ENCODE measurements at regions not wholly inside any gene's neighbourhood (a gene's known extent, or its start where the extent isn't known, plus 50 kb on each side); places are given as distances from the start of the nearest gene placed in this dataset.

DNA sequence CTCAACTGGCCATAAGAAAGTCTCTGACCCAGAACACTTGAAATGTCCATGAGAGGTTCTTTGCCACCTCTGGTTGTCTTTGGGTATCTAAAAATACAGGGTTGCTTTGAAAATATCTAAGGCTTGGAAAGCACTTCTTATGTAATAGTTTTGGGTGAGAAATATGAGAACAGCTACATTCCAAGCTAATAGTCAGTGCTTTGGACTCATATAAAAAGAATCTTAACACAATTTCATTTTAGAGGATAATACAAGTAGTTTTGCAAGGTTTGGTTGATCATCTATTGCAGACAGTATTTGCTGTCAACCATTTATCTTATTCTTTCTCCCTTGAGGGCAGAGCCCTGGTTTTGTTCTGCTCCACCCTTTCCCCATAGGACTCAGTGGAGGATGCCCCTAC lies 207.5 kb downstream of the KCNK2 start (continued):
- TF ChIP-seq, protein P1, sequence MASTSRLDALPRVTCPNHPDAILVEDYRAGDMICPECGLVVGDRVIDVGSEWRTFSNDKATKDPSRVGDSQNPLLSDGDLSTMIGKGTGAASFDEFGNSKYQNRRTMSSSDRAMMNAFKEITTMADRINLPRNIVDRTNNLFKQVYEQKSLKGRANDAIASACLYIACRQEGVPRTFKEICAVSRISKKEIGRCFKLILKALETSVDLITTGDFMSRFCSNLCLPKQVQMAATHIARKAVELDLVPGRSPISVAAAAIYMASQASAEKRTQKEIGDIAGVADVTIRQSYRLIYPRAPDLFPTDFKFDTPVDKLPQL (IDR thresholded peaks at IDR 0.05; ENCODE audit: extremely low read depth, insufficient read length): no peak

DNA sequence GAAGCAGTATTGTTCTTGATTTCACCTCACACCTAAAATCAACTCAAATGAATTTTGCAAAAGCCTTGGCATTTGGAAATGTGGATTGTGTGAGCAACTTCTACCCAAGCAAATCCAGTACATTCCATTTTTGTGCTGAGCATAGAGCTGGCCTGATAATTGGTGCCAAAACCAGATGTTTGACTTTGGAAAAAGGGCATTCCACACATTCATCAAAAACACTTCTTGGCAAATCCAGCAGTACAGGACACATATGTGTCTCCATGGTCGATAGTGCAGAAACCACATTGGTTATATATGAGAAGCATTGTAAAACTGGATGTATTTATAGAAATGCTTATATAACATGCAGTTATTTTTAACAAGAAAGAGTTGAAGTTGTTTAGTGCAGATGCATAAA lies 210.4 kb downstream of the KCNK2 start:
- Histone ChIP-seq H3K27me3 (ENCODE audit: control insufficient read depth in 2 of 2, insufficient read depth in 2 of 2, low read length in 2 of 2) (no peaks in the 10 kb centered on the region), H3K79me2 (ENCODE audit: control insufficient read depth, insufficient read depth, low read length) (no peaks in the 10 kb centered on the region), H3K9me1 (ENCODE audit: control insufficient read depth, insufficient read depth, low read length) (no peaks in the 10 kb centered on the region), H3K36me3 (ENCODE audit: control insufficient read depth, insufficient read depth, low read length) (no peaks in the 10 kb centered on the region), H3K27ac (ENCODE audit: extremely low read depth, low read depth, low read length) (no peak overlapping the region), H3K4me2 (ENCODE audit: insufficient read depth, low read length) (no peak overlapping the region), H3K9me3 (replicated peaks; ENCODE audit: control insufficient read depth, insufficient read depth, low read depth, low read length) (no peaks in the 10 kb centered on the region; the same call in 1 of the 2 replicates), H2AFZ (ENCODE audit: low read depth, low read length) (no peak overlapping the region), H4K20me1 (replicated peaks; ENCODE audit: control insufficient read depth, insufficient read depth, low read length) (no peaks in the 10 kb centered on the region), H3K4me1 (replicated peaks in 1 of 2; ENCODE audit: control insufficient read depth in 2 of 2, insufficient read depth in 2 of 2, low read length in 2 of 2) (no peaks in the 10 kb centered on the region), H3K9ac (ENCODE audit: insufficient read depth in 1 of 2, low read depth in 2 of 2, low read length in 2 of 2) (no peak overlapping the region), H3K4me3 (no peak overlapping the region)
- intact Hi-C loops (cut with micrococcal nuclease) (no loop called here), in situ Hi-C loops (cut with MboI) (no loop called here)
- no peak for FAIRE-seq
- no peak for ATAC-seq
- TF ChIP-seq TSC22D4 (tag; IDR thresholded peaks at IDR 0.05) (no peak), ARHGAP35 (IDR thresholded peaks at IDR 0.05; ENCODE audit: partially characterized antibody) (no peak), ZNF24 (IDR thresholded peaks at IDR 0.05) (no peak), ZNF584 (CRISPR knock-in tag; IDR thresholded peaks at IDR 0.05; ENCODE audit: low read depth) (no peak), ZNF551 (CRISPR knock-in tag; IDR thresholded peaks at IDR 0.05) (no peak), MCM5 (IDR thresholded peaks at IDR 0.05; ENCODE audit: low read depth) (no peak), PHB (CRISPR knock-in tag; IDR thresholded peaks at IDR 0.05) (no peak)
- TF ChIP-seq, protein P2, sequence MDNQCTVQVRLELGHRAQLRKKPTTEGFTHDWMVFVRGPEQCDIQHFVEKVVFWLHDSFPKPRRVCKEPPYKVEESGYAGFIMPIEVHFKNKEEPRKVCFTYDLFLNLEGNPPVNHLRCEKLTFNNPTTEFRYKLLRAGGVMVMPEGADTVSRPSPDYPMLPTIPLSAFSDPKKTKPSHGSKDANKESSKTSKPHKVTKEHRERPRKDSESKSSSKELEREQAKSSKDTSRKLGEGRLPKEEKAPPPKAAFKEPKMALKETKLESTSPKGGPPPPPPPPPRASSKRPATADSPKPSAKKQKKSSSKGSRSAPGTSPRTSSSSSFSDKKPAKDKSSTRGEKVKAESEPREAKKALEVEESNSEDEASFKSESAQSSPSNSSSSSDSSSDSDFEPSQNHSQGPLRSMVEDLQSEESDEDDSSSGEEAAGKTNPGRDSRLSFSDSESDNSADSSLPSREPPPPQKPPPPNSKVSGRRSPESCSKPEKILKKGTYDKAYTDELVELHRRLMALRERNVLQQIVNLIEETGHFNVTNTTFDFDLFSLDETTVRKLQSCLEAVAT (IDR thresholded peaks at IDR 0.05): no peak
- WGBS (ENCODE audit: insufficient coverage, low coverage, missing lambda C conversion rate): 0% methylated on average over 1 of the region's 1 CpG
- no TSS peak for BruUV-seq (replicated peaks)
- DNase-seq (ENCODE audit: extremely low read depth in 1 of 4, low spot score in 3 of 4): no peak
- ChIA-PET POLR2A (no interaction called here), CTCF (ENCODE audit: low intra/inter-chr PET ratio) (no interaction called here)
